PC-9 (cell line): ENCODE measurements at regions not wholly inside any gene's neighbourhood (a gene's known extent, or its start where the extent isn't known, plus 50 kb on each side); places are given as distances from the start of the nearest gene placed in this dataset.

Experiments used
- CTCF ChIP-seq: fragments of 200-600 bp; sonication (generic); conservative IDR thresholded peaks from 2 replicates; pipeline ENCODE4 v1.6.1; 2017; ENCODE audit warnings: mixed run types, antibody characterized with exemption, mild to moderate bottlenecking, moderate library complexity
- EZH2 ChIP-seq: fragments of 200-600 bp; sonication (generic); IDR thresholded peaks from 2 replicates; pipeline ENCODE4 v1.8.0; 2017; ENCODE audit warnings: antibody characterized with exemption, low read depth

GRCh38 chr17:27402943-27403342, 53.3 kb upstream of the KSR1 start:
- TF ChIP-seq CTCF, result no peak
- no peak for TF ChIP-seq EZH2
